ENCODE measurements at regions not wholly inside any gene's neighbourhood (a gene's known extent, or its start where the extent isn't known, plus 50 kb on each side); places are given as distances from the start of the nearest gene placed in this dataset.

GRCh38 chr2:128590309-128591021, 271.8 kb upstream of the HS6ST1 start:
- no peaks in the 10 kb centered on the region for H3K27me3 ChIP-seq (replicated peaks; ENCODE audit: insufficient read depth, low read length)
- H4K20me1 ChIP-seq (ENCODE audit: insufficient read depth, low read length): no peaks in the 10 kb centered on the region
- H3K4me1 ChIP-seq (ENCODE audit: low read length): no peaks in the 10 kb centered on the region
- H3K9me2 ChIP-seq (replicated peaks; ENCODE audit: insufficient read depth, low read length): no peaks in the 10 kb centered on the region
- no peaks in the 10 kb centered on the region for H3K9me3 ChIP-seq (replicated peaks; ENCODE audit: insufficient read depth, low read length)
- no peak overlapping the region for H3K4me3 ChIP-seq (ENCODE audit: low read length)
- no peak overlapping the region for H3K4me2 ChIP-seq (ENCODE audit: low read depth, low read length)
- no peak for TF ChIP-seq EZH2 (optimal IDR thresholded peaks at IDR 0.05; ENCODE audit: low read depth, low read length)
- no peak for TF ChIP-seq CTCF (IDR thresholded peaks at IDR 0.05; ENCODE audit: low read length)
- TF ChIP-seq EZH2phosphoT487 (IDR thresholded peaks at IDR 0.05; ENCODE audit: low read length): no peak
- no peaks in the 10 kb centered on the region for H3K36me3 ChIP-seq (replicated peaks; ENCODE audit: insufficient read depth, low read length)
- no peak overlapping the region for H3K9ac ChIP-seq (ENCODE audit: low read length)
- no peak overlapping the region for H2AFZ ChIP-seq (ENCODE audit: low read length)
- H3F3A ChIP-seq (ENCODE audit: insufficient read depth, low read length): no peaks in the 10 kb centered on the region
- no peak for DNase-seq
- H3K27ac ChIP-seq (ENCODE audit: low read length): no peak overlapping the region
- no peaks in the 10 kb centered on the region for H3K79me2 ChIP-seq (ENCODE audit: low read length)

DNA sequence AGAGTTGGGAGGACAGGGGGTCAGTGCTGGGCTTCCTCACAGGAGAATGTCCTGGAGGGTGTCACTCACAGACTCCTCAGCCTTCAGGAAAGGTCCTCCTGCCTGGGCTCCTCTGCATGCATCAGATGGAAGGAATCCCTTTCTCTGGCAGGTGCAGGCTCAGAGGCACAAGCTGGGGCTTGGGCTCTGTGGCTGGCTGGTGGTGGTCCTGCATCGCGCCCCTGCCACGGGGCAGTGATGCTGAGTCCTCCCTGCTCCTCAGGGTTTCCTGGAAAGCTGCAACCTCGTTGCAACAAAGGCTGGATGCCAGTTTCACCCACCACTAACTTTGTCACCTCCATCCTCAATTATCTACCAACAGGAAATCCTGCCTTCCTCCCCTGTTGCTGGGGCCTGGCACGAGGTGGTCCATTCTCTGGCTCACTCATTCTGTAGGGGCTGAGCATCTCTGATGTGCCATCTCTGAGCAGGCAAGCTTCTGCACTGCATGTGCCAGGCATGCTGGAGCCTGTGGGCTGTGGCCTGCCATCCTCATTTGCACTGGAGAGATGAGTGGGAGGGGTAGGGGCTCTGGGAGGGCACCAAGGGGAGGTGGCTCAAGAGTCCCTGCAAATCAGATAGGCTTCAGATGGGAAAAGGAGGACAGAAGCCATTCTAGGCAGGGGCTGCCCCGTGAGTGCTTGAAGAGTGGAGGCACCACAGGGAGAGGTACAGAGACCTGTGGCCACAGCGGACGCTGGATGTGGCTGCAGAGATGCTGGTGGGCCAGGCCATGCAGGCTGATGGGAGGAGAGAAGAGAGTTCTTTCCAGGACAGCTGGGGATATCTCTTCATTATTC, 272.6 kb upstream of the HS6ST1 start:
- Histone ChIP-seq H3K36me3 (replicated peaks; ENCODE audit: insufficient read depth, low read length) (no peaks in the 10 kb centered on the region), H2AFZ (ENCODE audit: low read length) (no peak overlapping the region), H3K4me3 (ENCODE audit: low read length) (no peak overlapping the region), H3F3A (ENCODE audit: insufficient read depth, low read length) (no peaks in the 10 kb centered on the region), H3K4me1 (ENCODE audit: low read length) (no peaks in the 10 kb centered on the region), H3K79me2 (ENCODE audit: low read length) (no peaks in the 10 kb centered on the region), H3K9ac (ENCODE audit: low read length) (no peak overlapping the region), H3K27ac (ENCODE audit: low read length) (no peak overlapping the region), H3K4me2 (ENCODE audit: low read depth, low read length) (no peak overlapping the region), H3K9me3 (replicated peaks; ENCODE audit: insufficient read depth, low read length) (no peaks in the 10 kb centered on the region), H3K9me2 (replicated peaks; ENCODE audit: insufficient read depth, low read length) (no peaks in the 10 kb centered on the region), H4K20me1 (ENCODE audit: insufficient read depth, low read length) (no peaks in the 10 kb centered on the region), H3K27me3 (replicated peaks; ENCODE audit: insufficient read depth, low read length) (no peaks in the 10 kb centered on the region)
- TF ChIP-seq EZH2phosphoT487 (IDR thresholded peaks at IDR 0.05; ENCODE audit: low read length): no peak
- TF ChIP-seq CTCF (IDR thresholded peaks at IDR 0.05; ENCODE audit: low read length): no peak
- TF ChIP-seq EZH2 (optimal IDR thresholded peaks at IDR 0.05; ENCODE audit: low read depth, low read length): no peak
- DNase-seq: no peak

DNA sequence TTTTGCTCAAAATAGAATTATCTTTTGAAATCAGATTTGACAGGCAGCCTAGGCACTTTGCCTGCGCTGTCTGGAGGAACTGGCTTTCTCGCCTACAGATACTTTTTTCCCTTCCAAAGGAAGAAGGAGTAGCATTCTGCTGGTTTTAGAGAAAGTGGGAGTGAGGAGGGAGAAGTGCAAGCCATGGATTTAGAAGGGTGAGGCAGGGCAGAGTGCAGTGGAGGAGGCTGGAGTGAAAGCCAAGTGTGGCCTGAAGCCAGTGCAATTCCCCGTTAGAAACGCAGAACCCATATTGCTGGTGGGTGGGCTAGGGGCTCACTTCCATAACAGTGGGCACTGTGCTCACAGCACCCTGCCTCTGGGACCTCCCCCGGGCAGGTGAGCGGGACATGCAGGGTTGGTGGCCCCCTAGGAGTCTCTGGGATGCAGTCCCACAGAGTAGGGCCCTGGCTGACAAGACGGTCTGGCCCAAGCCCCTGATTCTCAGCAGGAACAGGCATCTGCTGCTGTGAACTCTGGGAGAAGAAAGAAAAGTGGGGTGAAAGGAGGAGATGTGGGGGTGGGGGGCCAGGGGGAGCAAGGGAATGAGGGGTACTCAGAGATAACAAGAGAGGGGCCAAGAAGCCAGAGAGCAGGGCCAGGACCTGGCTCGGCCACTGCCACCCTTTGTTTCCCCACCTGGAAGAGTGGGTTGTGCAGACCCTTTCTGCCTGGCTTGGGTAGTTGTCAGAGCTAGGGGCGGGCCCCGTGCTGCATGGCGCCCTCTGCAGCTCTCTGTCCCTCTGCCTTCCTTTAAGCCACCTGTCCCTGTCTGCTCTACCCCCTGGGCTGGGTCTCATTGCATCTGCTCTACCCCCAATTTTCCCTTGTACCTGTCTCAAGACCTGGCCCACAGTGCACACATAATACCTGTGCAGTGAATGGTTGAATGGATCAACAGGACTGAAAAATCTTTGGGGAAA, 273.5 kb upstream of the HS6ST1 start:
- Histone ChIP-seq H3F3A (ENCODE audit: insufficient read depth, low read length) (no peaks in the 10 kb centered on the region), H3K79me2 (ENCODE audit: low read length) (no peaks in the 10 kb centered on the region), H3K36me3 (replicated peaks; ENCODE audit: insufficient read depth, low read length) (no peaks in the 10 kb centered on the region), H3K9me2 (replicated peaks; ENCODE audit: insufficient read depth, low read length) (no peaks in the 10 kb centered on the region), H4K20me1 (ENCODE audit: insufficient read depth, low read length) (no peaks in the 10 kb centered on the region), H3K4me2 (ENCODE audit: low read depth, low read length) (no peak overlapping the region), H2AFZ (ENCODE audit: low read length) (no peak overlapping the region), H3K4me1 (ENCODE audit: low read length) (no peaks in the 10 kb centered on the region), H3K9me3 (replicated peaks; ENCODE audit: insufficient read depth, low read length) (no peaks in the 10 kb centered on the region), H3K27ac (ENCODE audit: low read length) (no peak overlapping the region), H3K4me3 (ENCODE audit: low read length) (no peak overlapping the region), H3K27me3 (replicated peaks; ENCODE audit: insufficient read depth, low read length) (no peaks in the 10 kb centered on the region), H3K9ac (ENCODE audit: low read length) (no peak overlapping the region)
- TF ChIP-seq CTCF (IDR thresholded peaks at IDR 0.05; ENCODE audit: low read length) (no peak), EZH2 (optimal IDR thresholded peaks at IDR 0.05; ENCODE audit: low read depth, low read length) (no peak)
- no peak for DNase-seq
